GM12864 (cell line): ENCODE measurements at regions not wholly inside any gene's neighbourhood (a gene's known extent, or its start where the extent isn't known, plus 50 kb on each side); places are given as distances from the start of the nearest gene placed in this dataset.

Source experiments
- DNase-seq: peaks from one replicate; pipeline ENCODE4 v3.0.0-alpha.2; 2011; ENCODE audit warnings: low read depth
- H3K4me3 ChIP-seq: 2 replicates; pipeline ENCODE4 v1.5.1; 2011; ENCODE audit warnings: mild to moderate bottlenecking, low read depth, low read length, control low read depth
- CTCF ChIP-seq: IDR thresholded peaks from 2 replicates; pipeline ENCODE4 v1.5.1; 2011; ENCODE audit warnings: low read depth, mild to moderate bottlenecking, moderate library complexity, low read length, control low read depth, inconsistent platforms; ENCODE audit errors: missing control alignments

- no peak for DNase-seq
- H3K4me3 ChIP-seq, result no peak overlapping the region
- TF ChIP-seq CTCF, result no peak
Observed at GRCh38 chr5:71841107-71841506, 122.0 kb downstream of the CARTPT start.

- TF ChIP-seq CTCF, result no peak
- H3K4me3 ChIP-seq, result no peak overlapping the region
- DNase-seq, result no peak
Observed at GRCh38 chr5:71843111-71843510, 124.0 kb downstream of the CARTPT start.

GRCh38 chr5:71844862-71845261, 125.8 kb downstream of the CARTPT start:
- H3K4me3 ChIP-seq, result no peak overlapping the region
- no peak for TF ChIP-seq CTCF
- no peak for DNase-seq

- H3K4me3 ChIP-seq, result no peak overlapping the region
- TF ChIP-seq CTCF, result no peak
- no peak for DNase-seq
Observed at GRCh38 chr5:71859515-71859914, 140.4 kb downstream of the CARTPT start.

- TF ChIP-seq CTCF, result no peak
- no peak overlapping the region for H3K4me3 ChIP-seq
- DNase-seq, result no peak
Observed at GRCh38 chr5:71860048-71860447, 141.0 kb downstream of the CARTPT start.

GRCh38 chr5:71861682-71862081, 142.6 kb downstream of the CARTPT start:
- no peak overlapping the region for H3K4me3 ChIP-seq
- no peak for DNase-seq
- no peak for TF ChIP-seq CTCF

GRCh38 chr5:71862087-71862486, 143.0 kb downstream of the CARTPT start:
- H3K4me3 ChIP-seq, result no peak overlapping the region
- DNase-seq, result no peak
- TF ChIP-seq CTCF, result no peak
